HG02852 (cell line): ENCODE measurements at regions not wholly inside any gene's neighbourhood (a gene's known extent, or its start where the extent isn't known, plus 50 kb on each side); places are given as distances from the start of the nearest gene placed in this dataset.

Source experiments
- ATAC-seq: cut with Tn5 transposase; IDR thresholded peaks from one replicate; pipeline ENCODE4 v1.9.1; 2021; ENCODE audit warnings: mild to moderate bottlenecking, moderate library complexity; ENCODE audit not compliant: unreplicated experiment

GRCh38 chr7:98679741-98680140 is 62.7 kb downstream of the NPTX2 start:
- no peak for ATAC-seq

- ATAC-seq: no peak
These were observed 64.4 kb downstream of the NPTX2 start for GRCh38 chr7:98681511-98681910.

- no peak for ATAC-seq
These were observed 64.9 kb downstream of the NPTX2 start for GRCh38 chr7:98681951-98682350.

- no peak for ATAC-seq
These were observed 66.4 kb downstream of the NPTX2 start for GRCh38 chr7:98683514-98683913.

- no peak for ATAC-seq
These were observed 68.5 kb downstream of the NPTX2 start for GRCh38 chr7:98685541-98685940.

- ATAC-seq: no peak
These were observed 69.5 kb downstream of the NPTX2 start for GRCh38 chr7:98686466-98687080.

GRCh38 chr7:98687111-98687751 is 70.1 kb downstream of the NPTX2 start:
- no peak for ATAC-seq

- ATAC-seq: no peak
These were observed 74.5 kb downstream of the NPTX2 start for GRCh38 chr7:98691619-98692018.

GRCh38 chr7:98697083-98697482 is 80.0 kb downstream of the NPTX2 start:
- no peak for ATAC-seq

GRCh38 chr7:98697485-98698240 is 80.6 kb downstream of the NPTX2 start:
- no peak for ATAC-seq

GRCh38 chr7:98698976-98699375 is 81.9 kb downstream of the NPTX2 start:
- no peak for ATAC-seq

GRCh38 chr7:98700533-98700932 is 83.4 kb downstream of the NPTX2 start:
- ATAC-seq: no peak

- ATAC-seq: no peak
These were observed 84.3 kb downstream of the NPTX2 start for GRCh38 chr7:98701372-98701771.

GRCh38 chr7:98702021-98702420 is 84.9 kb downstream of the NPTX2 start:
- ATAC-seq: no peak

- no peak for ATAC-seq
These were observed 86.8 kb downstream of the NPTX2 start for GRCh38 chr7:98703916-98704315.

- no peak for ATAC-seq
These were observed 88.5 kb downstream of the NPTX2 start for GRCh38 chr7:98705626-98706025.

GRCh38 chr7:98707076-98707475 is 90.0 kb downstream of the NPTX2 start:
- ATAC-seq: no peak

GRCh38 chr7:98711945-98712344 is 94.9 kb downstream of the NPTX2 start:
- no peak for ATAC-seq

- no peak for ATAC-seq
These were observed 96.2 kb downstream of the NPTX2 start for GRCh38 chr7:98713165-98713810.

GRCh38 chr7:98719396-98719795 is 102.3 kb downstream of the NPTX2 start:
- ATAC-seq: no peak

GRCh38 chr7:98722402-98722801 is 105.3 kb downstream of the NPTX2 start:
- no peak for ATAC-seq

- ATAC-seq: no peak
These were observed 107.5 kb downstream of the NPTX2 start for GRCh38 chr7:98724591-98724990.
